H1 (cell line): ENCODE measurements at regions not wholly inside any gene's neighbourhood (a gene's known extent, or its start where the extent isn't known, plus 50 kb on each side); places are given as distances from the start of the nearest gene placed in this dataset.

Experiments
- EGR1 ChIP-seq: IDR thresholded peaks from 2 replicates; pipeline ENCODE4 v1.6.1; 2011; ENCODE audit warnings: low read depth, low read length, borderline replicate concordance
- NANOG ChIP-seq: IDR thresholded peaks from 2 replicates; pipeline ENCODE4 v1.6.1; 2011; ENCODE audit warnings: low read length, low read depth, mild to moderate bottlenecking, inconsistent platforms; ENCODE audit not compliant: insufficient read depth, poor library complexity, severe bottlenecking

- no peak for TF ChIP-seq EGR1
- TF ChIP-seq NANOG, result no peak
These were observed 454.7 kb downstream of the CDH8 start (continued) for GRCh38 chr16:61581417-61582046.
